Astrocyte of the hippocampus (primary cell): ENCODE measurements at regions not wholly inside any gene's neighbourhood (a gene's known extent, or its start where the extent isn't known, plus 50 kb on each side); places are given as distances from the start of the nearest gene placed in this dataset.

Experiments used
- DNase-seq: peaks from one replicate; pipeline ENCODE4 v3.0.0; 2011; ENCODE audit warnings: low read depth, low spot score

- peak; percentile 58 for DNase-seq
Measured at GRCh38 chr11:69430566-69430965, 50.9 kb upstream of the LINC01488 start.

GRCh38 chr11:69431136-69431535 is 50.3 kb upstream of the LINC01488 start:
- no peak for DNase-seq
